HL-60 (cell line): ENCODE measurements at regions not wholly inside any gene's neighbourhood (a gene's known extent, or its start where the extent isn't known, plus 50 kb on each side); places are given as distances from the start of the nearest gene placed in this dataset.

Experiments
- DNase-seq, 2 experiments: peaks; one replicate each; pipeline ENCODE4 v3.0.0-alpha.2; 2010 to 2020; ENCODE audit warnings: low read depth in 1 of 2, low spot score in 1 of 2
- H3K27ac ChIP-seq: fragments of 250-450 bp; sonication (Bioruptor Pico); replicated peaks from 2 replicates; pipeline ENCODE4 v1.5.1; 2020; ENCODE audit warnings: mild to moderate bottlenecking, moderate library complexity
- H3K27me3 ChIP-seq: fragments of 250-450 bp; sonication (Bioruptor Pico); 2 replicates; pipeline ENCODE4 v1.5.1; 2021; ENCODE audit warnings: mild to moderate bottlenecking, moderate library complexity; ENCODE audit not compliant: insufficient read depth, poor library complexity, severe bottlenecking
- H3K4me3 ChIP-seq: replicated peaks from 2 replicates; pipeline ENCODE4 v1.5.1; 2011; ENCODE audit warnings: mild to moderate bottlenecking, control low read depth, low read length; ENCODE audit not compliant: insufficient read depth
- CTCF ChIP-seq: IDR thresholded peaks from one replicate; pipeline ENCODE4 v1.5.1; 2011; ENCODE audit warnings: low read length, control low read depth, inconsistent platforms; ENCODE audit not compliant: insufficient read depth
- GABPA ChIP-seq: IDR thresholded peaks from 2 replicates; pipeline ENCODE4 v1.6.1; 2012; ENCODE audit warnings: low read depth
- POLR2AphosphoS5 ChIP-seq: IDR thresholded peaks from 2 replicates; pipeline ENCODE4 v1.6.1; 2012; ENCODE audit warnings: low read depth
- REST ChIP-seq: IDR thresholded peaks from 2 replicates; pipeline ENCODE4 v1.6.1; 2012; ENCODE audit warnings: low read depth; ENCODE audit not compliant: insufficient replicate concordance
- SPI1 ChIP-seq: IDR thresholded peaks from 2 replicates; pipeline ENCODE4 v1.6.1; 2012; ENCODE audit warnings: low read depth, mild to moderate bottlenecking, borderline replicate concordance

DNA sequence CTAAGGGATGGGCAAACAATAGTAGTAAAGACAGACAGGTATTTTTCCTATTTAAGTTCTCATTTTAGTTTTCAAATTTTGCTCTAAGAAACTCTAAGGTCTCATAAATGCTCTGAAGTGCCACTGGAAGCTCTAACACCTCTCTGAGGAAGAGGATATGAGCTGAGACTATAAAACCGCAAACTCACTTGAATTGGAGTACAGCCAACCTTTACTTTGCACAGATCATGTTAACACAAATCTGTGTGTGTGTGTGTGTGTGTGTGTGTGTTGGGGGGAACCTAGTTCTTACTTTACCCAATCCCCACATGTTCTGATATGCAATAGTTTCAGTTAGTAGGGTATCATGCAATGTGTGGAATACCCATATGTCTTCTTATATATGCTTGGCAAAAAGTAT lies 446.8 kb downstream of the CHL1 start:
- Histone ChIP-seq H3K27me3 (no peaks in the 10 kb centered on the region), H3K27ac (no peak overlapping the region), H3K4me3 (no peak overlapping the region)
- no peak for TF ChIP-seq SPI1
- no peak for TF ChIP-seq REST
- TF ChIP-seq POLR2AphosphoS5, result no peak
- TF ChIP-seq GABPA, result no peak
- TF ChIP-seq CTCF, result no peak
- no peak for DNase-seq

DNA sequence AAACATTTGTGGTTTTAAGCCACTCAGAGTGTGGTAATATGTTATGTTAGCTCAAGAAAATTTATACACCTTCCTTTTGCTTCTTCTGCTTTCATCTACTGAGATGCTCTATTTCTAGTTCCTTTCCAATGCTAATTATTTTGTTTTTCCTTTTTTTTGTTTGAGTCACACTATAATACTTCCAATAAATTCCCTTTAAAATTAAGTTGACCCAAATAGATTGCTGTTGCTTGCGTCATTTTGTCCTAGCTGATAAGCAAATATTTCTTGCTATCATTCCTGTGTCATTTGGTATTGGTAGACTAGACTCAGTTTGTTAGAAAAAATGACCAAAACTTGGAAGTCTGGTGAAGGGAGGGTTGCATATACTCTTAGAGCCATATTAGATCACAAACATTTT lies 437.0 kb upstream of the CNTN6 start:
- Histone ChIP-seq H3K27me3 (no peaks in the 10 kb centered on the region), H3K4me3 (no peak overlapping the region)
- no peak for DNase-seq

DNA sequence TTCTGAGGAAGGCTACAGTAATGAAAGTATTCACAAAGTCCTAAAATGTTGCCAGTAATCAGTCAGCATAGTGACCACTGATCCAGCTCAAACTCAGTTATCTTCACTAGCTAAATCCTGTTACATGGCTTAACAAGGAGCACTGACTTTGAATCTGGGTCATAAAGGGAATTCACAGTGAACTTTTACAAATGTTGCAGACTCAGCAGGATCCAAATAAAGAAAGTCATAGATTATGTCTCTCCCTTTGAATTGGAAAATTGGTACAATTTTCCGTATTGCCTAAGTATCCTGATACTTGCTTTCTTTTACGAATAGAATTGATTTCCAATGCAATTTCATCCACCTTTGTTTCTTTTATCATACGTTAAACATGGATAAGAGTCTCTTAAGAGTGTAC lies 431.5 kb upstream of the CNTN6 start:
- no peak for DNase-seq
- Histone ChIP-seq H3K27ac (no peak overlapping the region), H3K4me3 (no peak overlapping the region), H3K27me3 (no peaks in the 10 kb centered on the region)
- TF ChIP-seq CTCF (no peak), SPI1 (no peak), POLR2AphosphoS5 (no peak), GABPA (no peak), REST (no peak)

More for the DNA sequence above, 437.0 kb upstream of the CNTN6 start:
- TF ChIP-seq CTCF (no peak), REST (no peak), GABPA (no peak), POLR2AphosphoS5 (no peak), SPI1 (no peak)
- no peak overlapping the region for H3K27ac ChIP-seq
